Esophagus squamous epithelium (tissue), 4 donors: ENCODE measurements at regions not wholly inside any gene's neighbourhood (a gene's known extent, or its start where the extent isn't known, plus 50 kb on each side); places are given as distances from the start of the nearest gene placed in this dataset.

Experiments used
- CTCF ChIP-seq, 6 experiments: fragments of 450-650 bp in 4 of 6; fragments of 200-600 bp in 2 of 6; sonication (generic) in 2 of 6; IDR thresholded peaks; one replicate each; pipeline ENCODE4 v1.5.1; 2016 to 2019; ENCODE audit warnings: antibody characterized with exemption in 6 of 6, mild to moderate bottlenecking in 4 of 6, moderate library complexity in 4 of 6
- POLR2A ChIP-seq, 4 donors: fragments of 450-650 bp; IDR thresholded peaks; one replicate each; pipeline ENCODE4 v1.6.1; 2017; ENCODE audit warnings: antibody characterized with exemption in 4 of 4, mild to moderate bottlenecking in 4 of 4, moderate library complexity in 3 of 4

- no peak for TF ChIP-seq POLR2A (IDR thresholded peaks at IDR 0.05)
- TF ChIP-seq CTCF (IDR thresholded peaks at IDR 0.05) = no peak
Measured at GRCh38 chr6:14986370-14986769, 259.5 kb upstream of the JARID2 start.
